HEK293T (cell line): ENCODE measurements at regions not wholly inside any gene's neighbourhood (a gene's known extent, or its start where the extent isn't known, plus 50 kb on each side); places are given as distances from the start of the nearest gene placed in this dataset.

Experiments
- CTCF ChIA-PET: fragments of 350-600 bp; formaldehyde crosslinking; extraction: SDS; loops from one replicate; lab custom pipeline; 2021; ENCODE audit warnings: antibody characterized with exemption, inconsistent platforms; lab: Yijun Ruan, JAX
- POLR2A ChIA-PET: fragments of 350-600 bp; formaldehyde crosslinking; extraction: SDS; loops from one replicate; lab custom pipeline; 2020; ENCODE audit warnings: antibody characterized with exemption, inconsistent platforms; lab: Yijun Ruan, JAX
- DNase-seq: peaks from one replicate; pipeline ENCODE4 v3.0.0; 2012; ENCODE audit warnings: mixed read lengths; ENCODE audit errors: extremely low spot score
- ARNT ChIP-seq: fragments of 450-650 bp; IDR thresholded peaks from 2 replicates; pipeline ENCODE4 v1.6.1; 2017; ENCODE audit warnings: mild to moderate bottlenecking
- BHLHE40 ChIP-seq: fragments of 450-650 bp; IDR thresholded peaks from 2 replicates; pipeline ENCODE4 v1.6.1; 2016; ENCODE audit warnings: mild to moderate bottlenecking, moderate library complexity, borderline replicate concordance
- ELF4 ChIP-seq: fragments of 450-650 bp; IDR thresholded peaks from 2 replicates; pipeline ENCODE4 v1.6.1; 2017; ENCODE audit warnings: antibody characterized with exemption
- FOXA1 ChIP-seq: fragments of 450-650 bp; IDR thresholded peaks from 2 replicates; pipeline ENCODE4 v1.6.1; 2016; ENCODE audit warnings: mild to moderate bottlenecking
- FOXK2 ChIP-seq: fragments of 450-650 bp; IDR thresholded peaks from 2 replicates; pipeline ENCODE4 v1.6.1; 2016; ENCODE audit warnings: mild to moderate bottlenecking
- FOXM1 ChIP-seq: fragments of 450-650 bp; IDR thresholded peaks from 2 replicates; pipeline ENCODE4 v1.6.1; 2017; ENCODE audit warnings: mild to moderate bottlenecking, borderline replicate concordance
- HDGF ChIP-seq: fragments of 450-650 bp; IDR thresholded peaks from 2 replicates; pipeline ENCODE4 v1.6.1; 2017; ENCODE audit warnings: antibody characterized with exemption, borderline replicate concordance
- L3MBTL2 ChIP-seq: fragments of 450-650 bp; conservative IDR thresholded peaks from 2 replicates; pipeline ENCODE4 v1.6.1; 2016; ENCODE audit warnings: mild to moderate bottlenecking
- LEF1 ChIP-seq: fragments of 450-650 bp; IDR thresholded peaks from 2 replicates; pipeline ENCODE4 v1.6.1; 2017; ENCODE audit warnings: mild to moderate bottlenecking, borderline replicate concordance
- NFRKB ChIP-seq: fragments of 450-650 bp; IDR thresholded peaks from 2 replicates; pipeline ENCODE4 v1.6.1; 2016; ENCODE audit warnings: mild to moderate bottlenecking, moderate library complexity
- SP1 ChIP-seq: fragments of 450-650 bp; IDR thresholded peaks from 2 replicates; pipeline ENCODE4 v1.6.1; 2017
- SUZ12 ChIP-seq: fragments of 450-650 bp; IDR thresholded peaks from 2 replicates; pipeline ENCODE4 v1.6.1; 2016; ENCODE audit warnings: mild to moderate bottlenecking
- TARDBP ChIP-seq: fragments of 450-650 bp; IDR thresholded peaks from 2 replicates; pipeline ENCODE4 v1.6.1; 2016
- ZNF384 ChIP-seq: fragments of 450-650 bp; IDR thresholded peaks from 2 replicates; pipeline ENCODE4 v1.6.1; 2016
- TF ChIP-seq, protein P1 (sequence below): fragments of 450-650 bp; IDR thresholded peaks from 2 replicates; pipeline ENCODE4 v1.6.1; 2016

DNA sequence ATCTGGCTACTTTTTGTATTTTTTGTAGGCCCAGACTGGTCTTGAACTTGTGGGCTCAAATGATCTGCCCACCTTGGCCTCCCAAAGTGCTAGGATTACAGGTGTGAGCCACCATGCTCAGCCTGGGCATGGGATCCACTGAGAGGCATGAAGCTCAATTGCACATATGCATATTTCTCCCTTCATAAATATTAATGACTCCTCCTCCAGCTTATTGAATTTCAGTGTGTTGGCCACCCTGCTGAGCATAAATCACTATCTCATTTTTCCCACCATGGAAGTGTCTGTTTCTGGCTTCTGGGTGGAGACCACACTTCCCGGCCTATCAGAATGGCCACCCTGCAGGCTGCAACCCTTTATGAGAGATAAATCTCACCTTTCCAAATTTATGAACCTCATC is 53.6 kb upstream of the KIF16B start:
- no peak for DNase-seq
- TF ChIP-seq ELF4 (no peak), ARNT (no peak), FOXA1 (no peak), SP1 (no peak), TARDBP (no peak), ZNF384 (no peak), FOXM1 (no peak), SUZ12 (no peak), NFRKB (no peak), FOXK2 (no peak), L3MBTL2 (no peak)
- ChIA-PET POLR2A (no interaction called here), CTCF (no interaction called here)

GRCh38 chr20:16624106-16624505 is 50.9 kb upstream of the KIF16B start:
- DNase-seq, result no peak
- TF ChIP-seq, protein P1, sequence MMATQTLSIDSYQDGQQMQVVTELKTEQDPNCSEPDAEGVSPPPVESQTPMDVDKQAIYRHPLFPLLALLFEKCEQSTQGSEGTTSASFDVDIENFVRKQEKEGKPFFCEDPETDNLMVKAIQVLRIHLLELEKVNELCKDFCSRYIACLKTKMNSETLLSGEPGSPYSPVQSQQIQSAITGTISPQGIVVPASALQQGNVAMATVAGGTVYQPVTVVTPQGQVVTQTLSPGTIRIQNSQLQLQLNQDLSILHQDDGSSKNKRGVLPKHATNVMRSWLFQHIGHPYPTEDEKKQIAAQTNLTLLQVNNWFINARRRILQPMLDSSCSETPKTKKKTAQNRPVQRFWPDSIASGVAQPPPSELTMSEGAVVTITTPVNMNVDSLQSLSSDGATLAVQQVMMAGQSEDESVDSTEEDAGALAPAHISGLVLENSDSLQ, result no peak
- no peak for TF ChIP-seq ELF4
- no peak for TF ChIP-seq BHLHE40
- TF ChIP-seq ZNF384, result no peak
- TF ChIP-seq HDGF, result no peak
- TF ChIP-seq NFRKB, result no peak
- no peak for TF ChIP-seq FOXM1
- no peak for TF ChIP-seq LEF1
- ChIA-PET CTCF (no interaction called here), POLR2A (no interaction called here)
